ENCODE measurements at regions not wholly inside any gene's neighbourhood (a gene's known extent, or its start where the extent isn't known, plus 50 kb on each side); places are given as distances from the start of the nearest gene placed in this dataset.

GRCh38 chr7:52616552-52616951, 418.9 kb upstream of the POM121L12 start:
- H3K4me3 Mint-ChIP-seq, result no peak overlapping the region
- POLR2A ChIA-PET, result no interaction called here

DNA sequence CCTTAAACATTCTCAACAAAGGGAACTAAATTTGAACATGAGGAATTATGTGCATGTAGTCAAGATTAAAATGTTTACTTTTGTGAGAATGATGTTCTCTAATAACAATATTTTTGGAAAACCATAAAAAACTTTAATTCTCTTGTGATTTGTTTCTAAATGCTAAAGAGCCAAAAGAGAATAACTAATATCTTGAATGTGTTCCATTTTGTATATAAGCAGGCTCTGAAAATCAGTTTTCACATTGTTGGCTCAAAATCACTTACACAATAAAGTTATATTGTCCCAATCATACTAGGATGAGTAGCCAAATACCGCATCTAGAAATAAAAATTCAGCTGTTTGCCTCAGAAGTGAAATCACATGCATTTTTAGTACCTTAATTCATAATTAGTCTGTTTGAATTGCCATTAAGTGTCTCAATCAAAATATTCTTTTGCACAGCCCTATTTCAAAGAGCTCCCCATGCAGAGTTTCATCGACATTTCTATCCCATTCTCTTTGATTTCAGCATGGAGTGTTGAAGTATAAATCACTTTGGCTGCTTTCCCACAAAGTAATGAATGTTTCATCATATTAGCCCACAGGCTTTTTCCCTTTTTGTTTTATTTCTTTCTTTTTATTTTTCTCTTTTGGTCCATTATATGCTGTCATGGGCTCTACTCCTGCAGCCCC, 420.3 kb upstream of the POM121L12 start:
- ATAC-seq (ENCODE audit: poor library complexity) (no peak), DNase-seq (no peak)
- TF ChIP-seq CTCF (IDR thresholded peaks at IDR 0.05), result no peak
- Mint-ChIP-seq H3K4me3 (no peak overlapping the region), H3K9me3 (peaks cover 8% of the 10 kb centered on the region), H3K27ac (no peak overlapping the region), H3K36me3 (ENCODE audit: low read depth) (no peaks in the 10 kb centered on the region), H3K4me1 (ENCODE audit: low read depth) (no peaks in the 10 kb centered on the region), H3K27me3 (no peaks in the 10 kb centered on the region)
- Histone ChIP-seq H3K27ac (ENCODE audit: low read depth in 1 of 2, low read length in 2 of 2) (no peak overlapping the region), H3K9me3 (ENCODE audit: control insufficient read depth in 1 of 2, insufficient read depth in 1 of 2, low read length in 2 of 2) (peaks cover 0 to 6% of the 10 kb centered on the region in 2 experiments), H3K27me3 (ENCODE audit: control insufficient read depth in 1 of 2, insufficient read depth in 2 of 2, low read length in 2 of 2) (no peaks in the 10 kb centered on the region), H3K4me3 (ENCODE audit: low read length) (no peak overlapping the region), H3K36me3 (ENCODE audit: insufficient read depth, low read length) (no peaks in the 10 kb centered on the region), H3K4me1 (ENCODE audit: insufficient read depth, low read length) (no peaks in the 10 kb centered on the region)
- intact Hi-C loops (cut with DNase I, micrococcal nuclease), result no loop called here
- POLR2A ChIA-PET, result no interaction called here
- CTCF ChIA-PET, result no interaction called here

More at GRCh38 chr7:52616552-52616951, 418.9 kb upstream of the POM121L12 start:
- no peaks in the 10 kb centered on the region for H3K27me3 Mint-ChIP-seq
- no peak for ATAC-seq (ENCODE audit: poor library complexity)
- H3K36me3 Mint-ChIP-seq (ENCODE audit: low read depth), result no peaks in the 10 kb centered on the region
- no peak overlapping the region for H3K4me3 ChIP-seq (ENCODE audit: low read length)
- intact Hi-C loops (cut with DNase I, micrococcal nuclease), result no loop called here
- no peak overlapping the region for H3K27ac ChIP-seq (ENCODE audit: low read depth in 1 of 2, low read length in 2 of 2)
- no peak overlapping the region for H3K27ac Mint-ChIP-seq
- no peaks in the 10 kb centered on the region for H3K36me3 ChIP-seq (ENCODE audit: insufficient read depth, low read length)
- no peaks in the 10 kb centered on the region for H3K4me1 ChIP-seq (ENCODE audit: insufficient read depth, low read length)
- H3K4me1 Mint-ChIP-seq (ENCODE audit: low read depth), result no peaks in the 10 kb centered on the region
- H3K27me3 ChIP-seq (ENCODE audit: control insufficient read depth in 1 of 2, insufficient read depth in 2 of 2, low read length in 2 of 2), result no peaks in the 10 kb centered on the region
- no peak for TF ChIP-seq CTCF (IDR thresholded peaks at IDR 0.05)
- DNase-seq, result no peak
- H3K9me3 ChIP-seq (ENCODE audit: control insufficient read depth in 1 of 2, insufficient read depth in 1 of 2, low read length in 2 of 2), result peaks cover 4 to 6% of the 10 kb centered on the region in 2 experiments
- H3K9me3 Mint-ChIP-seq, result peaks cover 6% of the 10 kb centered on the region
- CTCF ChIA-PET, result no interaction called here

GRCh38 chr7:52609511-52609910, 425.9 kb upstream of the POM121L12 start:
- Histone ChIP-seq H3K4me1 (ENCODE audit: insufficient read depth, low read length) (no peaks in the 10 kb centered on the region), H3K27ac (ENCODE audit: low read depth in 1 of 2, low read length in 2 of 2) (no peak overlapping the region), H3K27me3 (ENCODE audit: control insufficient read depth in 1 of 2, insufficient read depth in 2 of 2, low read length in 2 of 2) (no peaks in the 10 kb centered on the region), H3K4me3 (ENCODE audit: low read length) (no peak overlapping the region), H3K36me3 (ENCODE audit: insufficient read depth, low read length) (no peaks in the 10 kb centered on the region), H3K9me3 (ENCODE audit: control insufficient read depth in 1 of 2, insufficient read depth in 1 of 2, low read length in 2 of 2) (peaks cover 4 to 10% of the 10 kb centered on the region in 2 experiments)
- ChIA-PET CTCF (no interaction called here), POLR2A (no interaction called here)
- no peak for TF ChIP-seq CTCF (IDR thresholded peaks at IDR 0.05)
- Mint-ChIP-seq H3K36me3 (ENCODE audit: low read depth) (no peaks in the 10 kb centered on the region), H3K27me3 (no peaks in the 10 kb centered on the region), H3K4me1 (ENCODE audit: low read depth) (no peaks in the 10 kb centered on the region), H3K27ac (no peak overlapping the region), H3K4me3 (no peak overlapping the region), H3K9me3 (peaks cover 7% of the 10 kb centered on the region)
- intact Hi-C loops (cut with DNase I, micrococcal nuclease), result no loop called here
- DNase-seq (no peak), ATAC-seq (ENCODE audit: poor library complexity) (no peak)

All from CD4-positive, alpha-beta T cell (primary cell).